ENCODE measurements at regions not wholly inside any gene's neighbourhood (a gene's known extent, or its start where the extent isn't known, plus 50 kb on each side); places are given as distances from the start of the nearest gene placed in this dataset.
"Not testable (repeated sequence)": the region's sequence is repeated elsewhere in the genome, so short reads cannot be mapped to it uniquely, and the experiment has no call there.

DNA sequence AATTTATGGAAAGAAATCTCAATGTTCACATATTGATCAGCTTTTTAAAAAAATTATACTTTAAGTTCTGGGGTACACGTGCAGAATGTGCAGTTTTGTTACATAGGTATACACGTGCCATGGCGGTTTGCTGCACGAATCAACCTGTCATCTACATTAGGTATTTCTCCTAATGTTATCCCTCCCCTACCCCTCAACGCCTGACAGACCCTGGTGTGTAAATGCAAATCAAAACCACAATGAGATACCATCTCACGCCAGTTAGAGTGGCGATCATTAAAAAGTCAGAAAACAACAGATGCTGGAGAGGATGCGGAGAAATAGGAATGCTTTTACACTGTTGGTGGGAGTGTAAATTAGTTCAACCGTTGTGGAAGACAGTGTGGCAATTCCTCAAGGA is 219.4 kb downstream of the SATB1 start:
- TF ChIP-seq, protein P1, sequence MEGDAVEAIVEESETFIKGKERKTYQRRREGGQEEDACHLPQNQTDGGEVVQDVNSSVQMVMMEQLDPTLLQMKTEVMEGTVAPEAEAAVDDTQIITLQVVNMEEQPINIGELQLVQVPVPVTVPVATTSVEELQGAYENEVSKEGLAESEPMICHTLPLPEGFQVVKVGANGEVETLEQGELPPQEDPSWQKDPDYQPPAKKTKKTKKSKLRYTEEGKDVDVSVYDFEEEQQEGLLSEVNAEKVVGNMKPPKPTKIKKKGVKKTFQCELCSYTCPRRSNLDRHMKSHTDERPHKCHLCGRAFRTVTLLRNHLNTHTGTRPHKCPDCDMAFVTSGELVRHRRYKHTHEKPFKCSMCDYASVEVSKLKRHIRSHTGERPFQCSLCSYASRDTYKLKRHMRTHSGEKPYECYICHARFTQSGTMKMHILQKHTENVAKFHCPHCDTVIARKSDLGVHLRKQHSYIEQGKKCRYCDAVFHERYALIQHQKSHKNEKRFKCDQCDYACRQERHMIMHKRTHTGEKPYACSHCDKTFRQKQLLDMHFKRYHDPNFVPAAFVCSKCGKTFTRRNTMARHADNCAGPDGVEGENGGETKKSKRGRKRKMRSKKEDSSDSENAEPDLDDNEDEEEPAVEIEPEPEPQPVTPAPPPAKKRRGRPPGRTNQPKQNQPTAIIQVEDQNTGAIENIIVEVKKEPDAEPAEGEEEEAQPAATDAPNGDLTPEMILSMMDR (IDR thresholded peaks at IDR 0.05), result not testable (repeated sequence)
- not testable (repeated sequence) for TF ChIP-seq POLR2A (IDR thresholded peaks at IDR 0.05)
